ENCODE measurements at regions not wholly inside any gene's neighbourhood (a gene's known extent, or its start where the extent isn't known, plus 50 kb on each side); places are given as distances from the start of the nearest gene placed in this dataset.

DNA sequence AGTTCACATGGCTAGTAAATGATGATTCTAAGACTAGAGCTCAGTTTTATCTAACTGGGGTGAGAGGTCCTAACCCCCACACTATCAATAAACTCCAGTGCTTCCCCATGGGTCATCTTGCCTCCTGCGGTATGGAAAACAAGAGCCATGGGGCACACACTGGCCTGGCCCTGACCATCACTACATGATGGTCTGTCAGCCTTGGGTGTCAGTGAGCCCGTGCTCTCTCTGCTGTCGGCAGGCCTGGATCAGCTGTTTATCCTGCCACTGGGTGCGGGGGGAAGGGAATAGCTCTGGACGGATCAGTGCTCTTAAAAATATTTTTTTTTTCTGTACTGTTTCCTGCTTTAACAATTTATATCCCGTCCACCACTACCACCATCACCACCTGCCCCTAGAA, 255.0 kb upstream of the ADGRL2 start:
- TF ChIP-seq TCF7L2 (IDR thresholded peaks at IDR 0.05; ENCODE audit: low read depth, low read length) (no peak), POLR2AphosphoS5 (IDR thresholded peaks at IDR 0.05; ENCODE audit: low read depth, low read length) (no peak)

All from Panc1 (cell line).